ENCODE measurements at regions not wholly inside any gene's neighbourhood (a gene's known extent, or its start where the extent isn't known, plus 50 kb on each side); places are given as distances from the start of the nearest gene placed in this dataset.

DNA sequence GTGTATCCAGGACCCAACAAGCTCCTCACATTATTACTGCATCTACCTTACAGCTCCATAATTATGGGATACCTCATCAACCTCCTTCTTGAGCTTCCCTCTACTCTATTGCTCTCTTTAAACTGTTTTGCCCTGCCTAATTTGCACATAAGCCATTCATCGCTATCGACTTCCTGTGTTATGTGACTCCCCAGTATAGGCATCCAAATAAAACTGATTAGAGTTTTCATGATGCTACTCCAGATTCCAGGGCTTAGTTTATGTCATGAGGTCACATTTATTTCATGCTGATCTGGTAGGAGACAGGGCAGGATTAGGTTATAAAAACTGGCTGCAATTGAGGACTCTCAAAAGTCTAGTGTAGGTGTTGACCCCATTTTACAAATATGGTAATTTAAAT is 569.9 kb upstream of the MGAT4C start:
- TF ChIP-seq, protein P1, sequence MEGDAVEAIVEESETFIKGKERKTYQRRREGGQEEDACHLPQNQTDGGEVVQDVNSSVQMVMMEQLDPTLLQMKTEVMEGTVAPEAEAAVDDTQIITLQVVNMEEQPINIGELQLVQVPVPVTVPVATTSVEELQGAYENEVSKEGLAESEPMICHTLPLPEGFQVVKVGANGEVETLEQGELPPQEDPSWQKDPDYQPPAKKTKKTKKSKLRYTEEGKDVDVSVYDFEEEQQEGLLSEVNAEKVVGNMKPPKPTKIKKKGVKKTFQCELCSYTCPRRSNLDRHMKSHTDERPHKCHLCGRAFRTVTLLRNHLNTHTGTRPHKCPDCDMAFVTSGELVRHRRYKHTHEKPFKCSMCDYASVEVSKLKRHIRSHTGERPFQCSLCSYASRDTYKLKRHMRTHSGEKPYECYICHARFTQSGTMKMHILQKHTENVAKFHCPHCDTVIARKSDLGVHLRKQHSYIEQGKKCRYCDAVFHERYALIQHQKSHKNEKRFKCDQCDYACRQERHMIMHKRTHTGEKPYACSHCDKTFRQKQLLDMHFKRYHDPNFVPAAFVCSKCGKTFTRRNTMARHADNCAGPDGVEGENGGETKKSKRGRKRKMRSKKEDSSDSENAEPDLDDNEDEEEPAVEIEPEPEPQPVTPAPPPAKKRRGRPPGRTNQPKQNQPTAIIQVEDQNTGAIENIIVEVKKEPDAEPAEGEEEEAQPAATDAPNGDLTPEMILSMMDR (IDR thresholded peaks at IDR 0.05) = no peak
- TF ChIP-seq POLR2AphosphoS5 (IDR thresholded peaks at IDR 0.05) = no peak

Measured in prostate gland (tissue), 2 donors.